HepG2 (cell line): ENCODE measurements at regions not wholly inside any gene's neighbourhood (a gene's known extent, or its start where the extent isn't known, plus 50 kb on each side); places are given as distances from the start of the nearest gene placed in this dataset.

Experiments
- ATAC-seq: fragments of 200-7000 bp; cut with Tn5 transposase; 3 replicates; pipeline ENCODE4 v1.9.1; 2020; ENCODE audit warnings: mild to moderate bottlenecking, moderate library complexity
- BruUV-seq: library from RNA; stranded (reverse); fragments of 400-500 nt; replicated peaks from 2 replicates; lab custom pipeline; 2021; lab: Mats Ljungman, UMichigan
- CTCF ChIA-PET: fragments of 300-600 bp; formaldehyde crosslinking; extraction: SDS; loops from one replicate; lab custom pipeline; 2021; ENCODE audit warnings: low total read pairs, inconsistent platforms, low intra/inter-chr PET ratio; lab: Yijun Ruan, JAX
- POLR2A ChIA-PET: fragments of 350-600 bp; sonication (Branson Sonifier 250); formaldehyde crosslinking; loops from one replicate; lab custom pipeline; 2020; ENCODE audit warnings: antibody characterized with exemption, inconsistent platforms; lab: Yijun Ruan, JAX
- DNase-seq: peaks from one replicate; pipeline ENCODE4 v3.0.0-alpha.2; 2015; ENCODE audit warnings: low spot score
- FAIRE-seq: peaks from 3 replicates; lab custom pipeline; 2011; peaks lifted over from hg19 to GRCh38; lab: Jason Lieb, UNC
- H2AFZ ChIP-seq: one replicate; pipeline ENCODE4 v1.6.1; 2011; ENCODE audit warnings: low read length, inconsistent platforms
- H3K27ac ChIP-seq: fragments of 300-600 bp; 3 replicates; pipeline ENCODE4 v1.8.0; 2011; ENCODE audit warnings: mixed run types, mild to moderate bottlenecking, mixed read lengths, low read length, inconsistent platforms; ENCODE audit not compliant: insufficient read depth; ENCODE audit errors: extremely low read length
- H3K27me3 ChIP-seq, 2 experiments: fragments of 200-600 bp in 1 of 2; 2 replicates in 1 of 2; 3 replicates in 1 of 2; pipeline versions ENCODE4 v1.6.0 to v1.8.0; 2011; ENCODE audit warnings: low read length in 2 of 2, mild to moderate bottlenecking in 2 of 2, moderate library complexity in 2 of 2, inconsistent platforms in 1 of 2; ENCODE audit not compliant: insufficient read depth in 2 of 2, control insufficient read depth in 1 of 2
- H3K36me3 ChIP-seq, 2 experiments: fragments of 200-600 bp in 1 of 2; replicated peaks in 1 of 2; 2 replicates in 1 of 2; 3 replicates in 1 of 2; pipeline versions ENCODE4 v1.5.1 to v1.8.0; 2011; ENCODE audit warnings: low read length in 2 of 2, inconsistent platforms in 1 of 2; ENCODE audit not compliant: insufficient read depth in 2 of 2, control insufficient read depth in 1 of 2
- H3K4me1 ChIP-seq: 2 replicates; pipeline ENCODE4 v1.5.1; 2012; ENCODE audit warnings: low read length, inconsistent platforms; ENCODE audit not compliant: insufficient read depth
- H3K4me2 ChIP-seq: 2 replicates; pipeline ENCODE4 v1.6.0; 2011; ENCODE audit warnings: low read depth, low read length, inconsistent platforms
- H3K4me3 ChIP-seq, 3 experiments: fragments of 200-600 bp in 1 of 3; sonication (generic), shearing (Covaris generic) in 1 of 3; replicated peaks in 1 of 3; 2 replicates each; pipeline ENCODE4 v1.5.1; 2011 to 2016; ENCODE audit warnings: low read length in 3 of 3, inconsistent platforms in 2 of 3, low read depth in 2 of 3, mild to moderate bottlenecking in 2 of 3, control low read depth in 1 of 3, mixed read lengths in 1 of 3; ENCODE audit not compliant: insufficient read depth in 1 of 3
- H3K79me2 ChIP-seq: one replicate; pipeline ENCODE4 v1.6.1; 2011; ENCODE audit warnings: low read length, inconsistent platforms; ENCODE audit not compliant: insufficient read depth
- H3K9ac ChIP-seq: 2 replicates; pipeline ENCODE4 v1.6.0; 2011; ENCODE audit warnings: mild to moderate bottlenecking, low read depth, low read length, inconsistent platforms; ENCODE audit not compliant: insufficient read depth
- H3K9me3 ChIP-seq: 2 replicates; pipeline ENCODE4 v1.5.1; 2012; ENCODE audit warnings: mild to moderate bottlenecking, low read length
- H4K20me1 ChIP-seq: 2 replicates; pipeline ENCODE4 v1.6.0; 2011; ENCODE audit warnings: inconsistent platforms, mild to moderate bottlenecking, low read length, moderate library complexity; ENCODE audit not compliant: insufficient read depth
- FOSL1 ChIP-seq: sonication (generic); formaldehyde crosslinking; IDR thresholded peaks from 2 replicates; pipeline ENCODE4 v1.9.0; 2021; ENCODE audit warnings: missing genetic modification reagents, borderline replicate concordance
- MXI1 ChIP-seq: IDR thresholded peaks from 3 replicates; pipeline ENCODE4 v1.6.1; 2012; ENCODE audit warnings: low read depth, low read length, inconsistent platforms, borderline replicate concordance
- NCOA1 ChIP-seq: sonication (generic); formaldehyde crosslinking; IDR thresholded peaks from 2 replicates; pipeline ENCODE4 v1.9.0; 2021; ENCODE audit warnings: missing genetic modification reagents
- RNF219 ChIP-seq: sonication (generic); formaldehyde crosslinking; IDR thresholded peaks from 2 replicates; pipeline ENCODE4 v1.5.0; 2020; ENCODE audit warnings: mild to moderate bottlenecking, missing genetic modification reagents
- ZNF207 ChIP-seq: fragments of 450-650 bp; IDR thresholded peaks from 2 replicates; pipeline ENCODE4 v1.6.1; 2016; ENCODE audit warnings: antibody characterized with exemption, borderline replicate concordance
- ZNF558 ChIP-seq: sonication (generic); formaldehyde crosslinking; IDR thresholded peaks from 2 replicates; pipeline ENCODE4 v1.9.0; 2022; ENCODE audit warnings: mild to moderate bottlenecking, missing genetic modification reagents, borderline replicate concordance
- ZNF607 ChIP-seq: sonication (generic); formaldehyde crosslinking; IDR thresholded peaks from 2 replicates; pipeline ENCODE4 v1.5.1; 2020; ENCODE audit warnings: missing genetic modification reagents, mild to moderate bottlenecking, borderline replicate concordance
- ZNF615 ChIP-seq: sonication (generic); formaldehyde crosslinking; IDR thresholded peaks from 2 replicates; pipeline ENCODE4 v1.5.0; 2020; ENCODE audit warnings: mild to moderate bottlenecking, missing genetic modification reagents, borderline replicate concordance
- ZNF777 ChIP-seq: sonication (generic); formaldehyde crosslinking; IDR thresholded peaks from 2 replicates; pipeline ENCODE4 v1.4.0; 2020; ENCODE audit warnings: missing genetic modification reagents
- ZNF83 ChIP-seq: sonication (generic); formaldehyde crosslinking; IDR thresholded peaks from 2 replicates; pipeline ENCODE4 v1.4.0; 2020; ENCODE audit warnings: missing genetic modification reagents, mild to moderate bottlenecking, borderline replicate concordance
- in situ Hi-C: cut with HindIII; loops from 2 replicates; pipeline ENCODE4 v1.10.0; 2017; ENCODE audit warnings: low pct_unique_long_range_greater_than_20kb; ENCODE audit not compliant: extremely low pct_ligation_motif_present
- intact Hi-C: fragments of 100-400 bp; cut with micrococcal nuclease; formaldehyde crosslinking; loops from one replicate; pipeline ENCODE4 v1.10.0; 2022; ENCODE audit not compliant: unreplicated experiment

- CTCF ChIA-PET, result no interaction called here
- H3K9ac ChIP-seq, result no peak overlapping the region
- no TSS peak for BruUV-seq
- no peak for DNase-seq
- H3K27ac ChIP-seq, result no peak overlapping the region
- ATAC-seq, result no peak
- H3K79me2 ChIP-seq, result no peaks in the 10 kb centered on the region
- H3K4me3 ChIP-seq, result no peak overlapping the region
- FAIRE-seq, result no peak
- TF ChIP-seq MXI1 (no peak), ZNF558 (no peak), NCOA1 (CRISPR knock-in tag) (no peak), ZNF207 (no peak), FOSL1 (no peak), RNF219 (no peak), ZNF607 (CRISPR knock-in tag) (no peak), ZNF777 (no peak), ZNF615 (no peak), ZNF83 (CRISPR knock-in tag) (no peak)
- TF ChIP-seq, all 625 proteins: peak for 0
- POLR2A ChIA-PET, result no interaction called here
- Histone ChIP-seq H3K36me3 (no peaks in the 10 kb centered on the region), H3K4me1 (no peaks in the 10 kb centered on the region), H2AFZ (no peak overlapping the region), H3K4me2 (no peak overlapping the region), H3K27me3 (peaks cover 0 to 34% of the 10 kb centered on the region in 2 experiments; a peak in 3 of 5 replicates), H4K20me1 (no peaks in the 10 kb centered on the region), H3K9me3 (no peaks in the 10 kb centered on the region)
- intact Hi-C loops, result no loop called here
- in situ Hi-C loops, result no loop called here
Observed at GRCh38 chr12:124692443-124692842, 125.0 kb upstream of the NCOR2 start.
